WTC11 (cell line): ENCODE measurements at regions not wholly inside any gene's neighbourhood (a gene's known extent, or its start where the extent isn't known, plus 50 kb on each side); places are given as distances from the start of the nearest gene placed in this dataset.

Source experiments
- ATAC-seq: fragments of 200-7000 bp; cut with Tn5 transposase; 2 replicates; pipeline ENCODE4 v1.10.0; 2021; ENCODE audit warnings: mild to moderate bottlenecking, moderate library complexity
- CTCF ChIA-PET: fragments of 300-600 bp; sonication (Branson Sonifier 250); formaldehyde crosslinking; loops from one replicate; lab custom pipeline; 2021; ENCODE audit warnings: antibody characterized with exemption; lab: Charles Lee
- POLR2A ChIA-PET: fragments of 350-600 bp; sonication (Branson Sonifier 250); formaldehyde crosslinking; loops from one replicate; lab custom pipeline; 2021; ENCODE audit warnings: antibody characterized with exemption; lab: Charles Lee
- DNase-seq: peaks from one replicate; pipeline ENCODE4 v3.0.0; 2021; ENCODE audit warnings: low spot score
- H3K27ac Mint-ChIP-seq: 2 replicates; pipeline ENCODE4 v1.8.0; 2021; ENCODE audit warnings: mixed read lengths
- H3K27me3 Mint-ChIP-seq: 2 replicates; pipeline ENCODE4 v1.8.0; 2021; ENCODE audit warnings: low read depth, mild to moderate bottlenecking, moderate library complexity, mixed read lengths
- H3K36me3 Mint-ChIP-seq: 2 replicates; pipeline ENCODE4 v1.8.0; 2021; ENCODE audit warnings: mixed read lengths
- H3K4me1 Mint-ChIP-seq: 2 replicates; pipeline ENCODE4 v1.8.0; 2022; ENCODE audit warnings: mixed read lengths
- H3K4me3 Mint-ChIP-seq: 2 replicates; pipeline ENCODE4 v1.8.0; 2021; ENCODE audit warnings: mild to moderate bottlenecking, moderate library complexity, mixed read lengths
- H3K9me3 Mint-ChIP-seq: 2 replicates; pipeline ENCODE4 v1.8.0; 2021; ENCODE audit warnings: mixed read lengths
- ARID4B ChIP-seq: sonication (generic); formaldehyde crosslinking; IDR thresholded peaks from 2 replicates; pipeline ENCODE4 v1.8.0; 2023; ENCODE audit warnings: missing genetic modification reagents, mild to moderate bottlenecking, borderline replicate concordance
- ESRRA ChIP-seq: sonication (generic); formaldehyde crosslinking; IDR thresholded peaks from 2 replicates; pipeline ENCODE4 v1.8.1; 2022; ENCODE audit warnings: mild to moderate bottlenecking, missing genetic modification reagents, borderline replicate concordance
- GABPB1 ChIP-seq: sonication (generic); formaldehyde crosslinking; IDR thresholded peaks from 2 replicates; pipeline ENCODE4 v1.8.1; 2023; ENCODE audit warnings: mild to moderate bottlenecking, missing genetic modification reagents
- JAZF1 ChIP-seq: fragments of 250-450 bp; sonication (Bioruptor Pico); IDR thresholded peaks from 2 replicates; pipeline ENCODE4 v1.9.0; 2021; ENCODE audit warnings: moderate library complexity, mild to moderate bottlenecking, inconsistent platforms
- JUN ChIP-seq: sonication (generic); formaldehyde crosslinking; IDR thresholded peaks from 2 replicates; pipeline ENCODE4 v1.8.0; 2023; ENCODE audit warnings: mild to moderate bottlenecking, missing genetic modification reagents
- NR2C2 ChIP-seq: sonication (generic); formaldehyde crosslinking; IDR thresholded peaks from 2 replicates; pipeline ENCODE4 v1.8.0; 2022; ENCODE audit warnings: mild to moderate bottlenecking, missing genetic modification reagents
- RORB ChIP-seq: fragments of 250-450 bp; sonication (Bioruptor Pico); IDR thresholded peaks from 2 replicates; pipeline ENCODE4 v1.9.0; 2021; ENCODE audit warnings: mild to moderate bottlenecking
- SMAD4 ChIP-seq: sonication (generic); formaldehyde crosslinking; IDR thresholded peaks from 2 replicates; pipeline ENCODE4 v1.8.0; 2022; ENCODE audit warnings: mild to moderate bottlenecking, missing genetic modification reagents
- TP53 ChIP-seq: sonication (generic); formaldehyde crosslinking; IDR thresholded peaks from 2 replicates; pipeline ENCODE4 v1.8.1; 2023; ENCODE audit warnings: mild to moderate bottlenecking, missing genetic modification reagents
- ZNF423 ChIP-seq: fragments of 250-450 bp; sonication (Bioruptor Pico); IDR thresholded peaks from 2 replicates; pipeline ENCODE4 v2.1.2; 2022; ENCODE audit warnings: mild to moderate bottlenecking, moderate library complexity
- TF ChIP-seq, protein P1 (sequence below): sonication (generic); formaldehyde crosslinking; IDR thresholded peaks from 2 replicates; pipeline ENCODE4 v1.8.0; 2022; ENCODE audit warnings: mild to moderate bottlenecking, missing genetic modification reagents
- TF ChIP-seq, protein P2 (sequence below): sonication (generic); formaldehyde crosslinking; conservative IDR thresholded peaks from 2 replicates; pipeline ENCODE4 v1.8.1; 2023; ENCODE audit warnings: mild to moderate bottlenecking, low read depth, missing genetic modification reagents, moderate library complexity
- TF ChIP-seq, protein P3 (sequence below): fragments of 250-450 bp; sonication (Bioruptor Pico); IDR thresholded peaks from 2 replicates; pipeline ENCODE4 v1.9.0; 2021; ENCODE audit warnings: mild to moderate bottlenecking
- TF ChIP-seq, protein P4 (sequence below): fragments of 250-450 bp; sonication (Bioruptor Pico); IDR thresholded peaks from 2 replicates; pipeline ENCODE4 v1.9.0; 2021; ENCODE audit warnings: moderate library complexity, mild to moderate bottlenecking, inconsistent platforms, borderline replicate concordance

- no peak for TF ChIP-seq ARID4B (CRISPR knock-in tag)
- no peak for TF ChIP-seq TP53
- TF ChIP-seq, protein P1, sequence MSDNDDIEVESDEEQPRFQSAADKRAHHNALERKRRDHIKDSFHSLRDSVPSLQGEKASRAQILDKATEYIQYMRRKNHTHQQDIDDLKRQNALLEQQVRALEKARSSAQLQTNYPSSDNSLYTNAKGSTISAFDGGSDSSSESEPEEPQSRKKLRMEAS (CRISPR knock-in tag), result no peak
- TF ChIP-seq, protein P2, sequence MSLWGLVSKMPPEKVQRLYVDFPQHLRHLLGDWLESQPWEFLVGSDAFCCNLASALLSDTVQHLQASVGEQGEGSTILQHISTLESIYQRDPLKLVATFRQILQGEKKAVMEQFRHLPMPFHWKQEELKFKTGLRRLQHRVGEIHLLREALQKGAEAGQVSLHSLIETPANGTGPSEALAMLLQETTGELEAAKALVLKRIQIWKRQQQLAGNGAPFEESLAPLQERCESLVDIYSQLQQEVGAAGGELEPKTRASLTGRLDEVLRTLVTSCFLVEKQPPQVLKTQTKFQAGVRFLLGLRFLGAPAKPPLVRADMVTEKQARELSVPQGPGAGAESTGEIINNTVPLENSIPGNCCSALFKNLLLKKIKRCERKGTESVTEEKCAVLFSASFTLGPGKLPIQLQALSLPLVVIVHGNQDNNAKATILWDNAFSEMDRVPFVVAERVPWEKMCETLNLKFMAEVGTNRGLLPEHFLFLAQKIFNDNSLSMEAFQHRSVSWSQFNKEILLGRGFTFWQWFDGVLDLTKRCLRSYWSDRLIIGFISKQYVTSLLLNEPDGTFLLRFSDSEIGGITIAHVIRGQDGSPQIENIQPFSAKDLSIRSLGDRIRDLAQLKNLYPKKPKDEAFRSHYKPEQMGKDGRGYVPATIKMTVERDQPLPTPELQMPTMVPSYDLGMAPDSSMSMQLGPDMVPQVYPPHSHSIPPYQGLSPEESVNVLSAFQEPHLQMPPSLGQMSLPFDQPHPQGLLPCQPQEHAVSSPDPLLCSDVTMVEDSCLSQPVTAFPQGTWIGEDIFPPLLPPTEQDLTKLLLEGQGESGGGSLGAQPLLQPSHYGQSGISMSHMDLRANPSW, result no peak
- no peak for TF ChIP-seq ESRRA
- TF ChIP-seq RORB (CRISPR knock-in tag), result no peak
- TF ChIP-seq, protein P3, sequence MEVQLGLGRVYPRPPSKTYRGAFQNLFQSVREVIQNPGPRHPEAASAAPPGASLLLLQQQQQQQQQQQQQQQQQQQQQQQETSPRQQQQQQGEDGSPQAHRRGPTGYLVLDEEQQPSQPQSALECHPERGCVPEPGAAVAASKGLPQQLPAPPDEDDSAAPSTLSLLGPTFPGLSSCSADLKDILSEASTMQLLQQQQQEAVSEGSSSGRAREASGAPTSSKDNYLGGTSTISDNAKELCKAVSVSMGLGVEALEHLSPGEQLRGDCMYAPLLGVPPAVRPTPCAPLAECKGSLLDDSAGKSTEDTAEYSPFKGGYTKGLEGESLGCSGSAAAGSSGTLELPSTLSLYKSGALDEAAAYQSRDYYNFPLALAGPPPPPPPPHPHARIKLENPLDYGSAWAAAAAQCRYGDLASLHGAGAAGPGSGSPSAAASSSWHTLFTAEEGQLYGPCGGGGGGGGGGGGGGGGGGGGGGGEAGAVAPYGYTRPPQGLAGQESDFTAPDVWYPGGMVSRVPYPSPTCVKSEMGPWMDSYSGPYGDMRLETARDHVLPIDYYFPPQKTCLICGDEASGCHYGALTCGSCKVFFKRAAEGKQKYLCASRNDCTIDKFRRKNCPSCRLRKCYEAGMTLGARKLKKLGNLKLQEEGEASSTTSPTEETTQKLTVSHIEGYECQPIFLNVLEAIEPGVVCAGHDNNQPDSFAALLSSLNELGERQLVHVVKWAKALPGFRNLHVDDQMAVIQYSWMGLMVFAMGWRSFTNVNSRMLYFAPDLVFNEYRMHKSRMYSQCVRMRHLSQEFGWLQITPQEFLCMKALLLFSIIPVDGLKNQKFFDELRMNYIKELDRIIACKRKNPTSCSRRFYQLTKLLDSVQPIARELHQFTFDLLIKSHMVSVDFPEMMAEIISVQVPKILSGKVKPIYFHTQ (CRISPR knock-in tag), result no peak
- TF ChIP-seq SMAD4 (CRISPR knock-in tag), result no peak
Measured at GRCh38 chr3:28699283-28699682, 350.7 kb upstream of the AZI2 start (continued).

GRCh38 chr3:28700728-28701127 is 352.1 kb upstream of the AZI2 start:
- DNase-seq (no peak), ATAC-seq (no peak)
- H3K36me3 Mint-ChIP-seq, result no peaks in the 10 kb centered on the region
- no peak overlapping the region for H3K4me3 Mint-ChIP-seq
- no peaks in the 10 kb centered on the region for H3K9me3 Mint-ChIP-seq
- no peaks in the 10 kb centered on the region for H3K27me3 Mint-ChIP-seq
- ChIA-PET CTCF (interaction anchor here (1.0 kb wide), 1 partner anchor 33 kb away, joined by 5 read pairs; no protein-coding TSS in a partner anchor), POLR2A (no interaction called here)
- no peak overlapping the region for H3K27ac Mint-ChIP-seq
- no peak for TF ChIP-seq JAZF1 (CRISPR knock-in tag)
- TF ChIP-seq GABPB1 (CRISPR knock-in tag), result no peak
- TF ChIP-seq ZNF423, result no peak
- TF ChIP-seq, protein P4, sequence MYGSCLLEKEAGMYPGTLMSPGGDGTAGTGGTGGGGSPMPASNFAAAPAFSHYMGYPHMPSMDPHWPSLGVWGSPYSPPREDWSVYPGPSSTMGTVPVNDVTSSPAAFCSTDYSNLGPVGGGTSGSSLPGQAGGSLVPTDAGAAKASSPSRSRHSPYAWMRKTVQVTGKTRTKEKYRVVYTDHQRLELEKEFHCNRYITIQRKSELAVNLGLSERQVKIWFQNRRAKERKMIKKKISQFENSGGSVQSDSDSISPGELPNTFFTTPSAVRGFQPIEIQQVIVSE (CRISPR knock-in tag), result no peak
- H3K4me1 Mint-ChIP-seq, result peaks cover 22% of the 10 kb centered on the region

- Mint-ChIP-seq H3K36me3 (no peaks in the 10 kb centered on the region), H3K27me3 (no peaks in the 10 kb centered on the region), H3K9me3 (no peaks in the 10 kb centered on the region), H3K4me1 (peaks cover 18% of the 10 kb centered on the region), H3K4me3 (no peak overlapping the region), H3K27ac (no peak overlapping the region)
- CTCF ChIA-PET, result interaction anchor here (4.3 kb wide), 1 partner anchor 36 kb away, joined by 20 read pairs; no protein-coding TSS in a partner anchor
- POLR2A ChIA-PET, result interaction anchor here (0.6 kb wide), 1 partner anchor 10 kb away, joined by 3 read pairs; no protein-coding TSS in a partner anchor
- DNase-seq, result no peak
- TF ChIP-seq NR2C2 (CRISPR knock-in tag), result no peak
- TF ChIP-seq JUN (CRISPR knock-in tag), result no peak
- ATAC-seq, result peak; percentile 64
Measured at GRCh38 chr3:28703843-28704242, 355.2 kb upstream of the AZI2 start.
